ENCODE measurements at regions not wholly inside any gene's neighbourhood (a gene's known extent, or its start where the extent isn't known, plus 50 kb on each side); places are given as distances from the start of the nearest gene placed in this dataset.
A peak's percentile ranks its signal among the peaks of the same experiment; 100 is the strongest.

- no peak for DNase-seq
Observed at GRCh38 chr2:43031471-43032212, 194.8 kb downstream of the ZFP36L2 start.

DNA sequence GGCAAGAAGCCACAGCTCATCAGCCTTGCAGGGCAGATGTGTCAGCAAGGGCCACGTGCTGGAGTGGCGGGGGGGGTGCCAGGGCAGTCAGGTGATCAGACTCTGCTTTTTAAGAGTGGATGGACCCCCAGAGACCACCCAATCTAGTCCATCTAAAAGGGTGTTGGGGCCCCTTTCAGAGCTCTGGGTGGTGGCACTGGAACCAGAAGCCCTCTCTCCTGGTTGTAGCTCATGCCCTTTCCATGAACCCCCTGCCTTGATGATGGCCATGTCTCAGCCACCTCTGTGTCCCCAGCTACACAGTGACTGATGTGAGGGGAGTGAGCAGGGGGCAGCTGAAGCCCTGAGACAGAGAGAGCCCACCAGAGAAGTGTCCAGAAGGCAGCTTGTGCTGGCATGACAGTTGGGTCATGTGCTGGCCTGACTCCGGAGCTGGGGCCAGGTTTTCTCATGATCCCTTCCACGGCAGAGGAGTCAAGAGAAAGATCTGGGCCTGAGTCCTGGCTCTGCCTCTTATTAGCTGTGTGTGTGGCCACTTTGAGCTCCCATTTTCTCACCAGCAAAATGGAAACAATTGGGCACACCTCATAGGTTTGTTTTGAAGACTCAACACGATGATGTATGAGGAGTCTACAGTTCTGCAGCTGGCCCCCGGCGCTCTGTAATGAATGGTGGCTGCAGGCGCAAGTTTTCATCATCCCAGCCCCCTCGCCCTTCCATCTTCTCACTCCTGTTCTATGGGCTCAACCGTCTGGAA is 195.7 kb downstream of the ZFP36L2 start:
- DNase-seq: no peak

GRCh38 chr2:43029186-43029585 is 197.2 kb downstream of the ZFP36L2 start:
- DNase-seq: no peak

DNA sequence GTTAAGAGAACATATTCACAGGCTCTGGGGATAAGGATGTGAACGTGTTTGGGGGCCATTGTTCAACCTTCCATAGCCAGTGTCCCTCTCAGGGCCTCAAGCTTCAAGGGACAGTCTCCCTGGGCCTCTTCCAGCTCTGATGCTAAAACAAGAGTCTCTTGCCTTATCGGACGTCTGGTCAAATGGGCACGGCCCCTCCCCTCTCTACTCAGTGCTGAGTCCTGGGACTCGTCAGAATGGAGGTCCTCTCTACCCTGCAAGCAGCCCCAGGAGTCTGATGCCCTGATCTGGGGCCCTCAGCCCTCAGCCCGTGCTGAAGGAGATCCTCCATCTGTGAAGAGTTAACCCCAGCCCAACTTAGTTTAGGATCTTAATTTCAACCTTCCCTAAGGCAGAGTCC is 198.2 kb downstream of the ZFP36L2 start:
- DNase-seq: no peak

GRCh38 chr2:43027097-43027873 is 199.1 kb downstream of the ZFP36L2 start:
- DNase-seq: no peak

DNA sequence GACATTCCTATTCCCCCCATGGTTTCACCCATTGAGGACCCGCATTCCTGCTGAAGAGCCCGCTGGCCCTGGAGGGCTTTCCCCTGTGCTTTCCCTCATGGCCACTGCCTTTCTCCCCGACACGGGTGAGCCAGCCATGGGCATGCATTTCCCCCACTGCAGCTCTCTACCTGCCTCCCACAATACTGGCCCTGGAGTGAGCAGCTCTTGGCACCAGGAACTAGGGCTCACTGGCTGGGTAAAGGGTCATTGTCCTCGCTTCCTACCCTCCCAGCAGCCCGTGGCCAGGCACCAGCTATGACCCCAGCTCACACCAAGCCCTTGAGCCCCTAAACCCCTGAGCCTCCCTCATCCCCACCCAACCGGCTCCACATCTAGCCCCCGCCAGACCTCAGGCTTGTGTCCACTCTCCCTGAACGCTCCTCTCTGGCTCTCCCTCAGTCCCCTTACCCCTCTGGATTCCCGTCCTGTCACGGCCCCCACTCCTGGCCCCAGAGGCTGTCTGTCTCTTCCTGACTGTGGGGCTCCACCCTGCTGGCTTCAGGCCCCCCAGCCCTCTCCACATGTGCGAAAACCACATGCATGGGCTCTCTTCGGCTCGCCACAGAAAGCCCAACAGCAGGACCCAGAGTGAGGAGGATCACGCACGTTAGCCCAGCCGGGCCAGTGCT is 199.8 kb downstream of the ZFP36L2 start:
- no peak for DNase-seq

GRCh38 chr2:43025709-43026295 is 200.6 kb downstream of the ZFP36L2 start:
- DNase-seq: no peak

- peak; percentile 5 to 39 for DNase-seq
Observed at GRCh38 chr2:43024515-43025011, 201.8 kb downstream of the ZFP36L2 start.

GRCh38 chr2:43023791-43024514 is 202.5 kb downstream of the ZFP36L2 start:
- no peak for DNase-seq

GRCh38 chr2:43022896-43023295 is 203.5 kb downstream of the ZFP36L2 start:
- DNase-seq: no peak

GRCh38 chr2:43021791-43022509 is 204.5 kb downstream of the ZFP36L2 start:
- peak; percentile 27 to 29 for DNase-seq

DNA sequence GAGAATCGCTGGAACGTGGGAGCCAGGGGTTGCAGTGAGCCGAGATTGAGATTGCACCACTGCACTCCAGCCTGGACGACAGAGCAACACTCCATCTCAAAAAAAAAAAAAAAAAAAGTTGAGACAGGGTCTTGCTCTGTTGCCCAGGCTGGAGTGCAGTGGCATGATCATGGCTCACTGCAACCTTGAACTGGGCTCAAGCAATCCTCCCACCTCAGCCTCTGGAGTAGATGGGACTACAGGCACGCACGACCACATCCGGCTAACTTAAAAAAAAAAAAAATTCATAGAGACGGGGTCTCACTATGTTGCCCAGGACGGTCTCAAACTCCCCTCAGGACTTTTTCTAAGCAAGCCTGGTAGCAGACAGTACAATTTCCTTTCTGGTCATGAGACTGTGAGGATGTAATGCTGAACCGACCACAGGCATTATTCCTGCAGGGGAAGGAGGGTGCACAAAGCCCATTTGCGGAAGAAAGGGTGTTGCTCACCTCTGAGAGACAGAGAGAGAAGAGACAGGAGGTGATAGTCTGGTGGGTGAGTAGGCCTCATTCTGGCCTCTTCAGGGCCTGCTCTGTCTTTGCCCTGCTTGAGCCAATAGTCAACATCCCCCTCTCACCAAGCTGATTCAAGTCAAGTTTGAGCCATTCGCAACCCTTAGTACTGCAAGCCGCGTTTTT is 205.3 kb downstream of the ZFP36L2 start:
- DNase-seq: no peak

DNA sequence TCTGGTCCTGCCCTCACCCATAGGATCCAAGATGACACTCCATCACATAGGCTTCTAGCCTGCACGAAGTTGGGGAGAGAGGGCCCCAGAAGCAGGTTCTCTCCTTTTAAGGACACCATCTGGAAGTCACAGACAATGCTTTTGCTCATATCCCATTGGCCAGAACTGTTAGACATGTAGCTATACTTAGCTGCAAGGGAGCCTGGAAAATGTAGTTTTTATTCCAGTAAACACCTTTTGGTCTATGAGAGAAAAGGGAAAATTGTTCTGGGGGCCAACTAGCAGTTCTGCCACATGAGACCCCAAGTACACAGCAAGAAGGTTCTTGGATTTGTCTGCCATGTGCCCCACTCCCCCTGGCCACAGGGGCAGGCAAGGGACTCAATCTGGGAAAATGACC is 206.1 kb downstream of the ZFP36L2 start:
- DNase-seq: no peak

- no peak for DNase-seq
Observed at GRCh38 chr2:43019536-43020183, 206.7 kb downstream of the ZFP36L2 start.

DNA sequence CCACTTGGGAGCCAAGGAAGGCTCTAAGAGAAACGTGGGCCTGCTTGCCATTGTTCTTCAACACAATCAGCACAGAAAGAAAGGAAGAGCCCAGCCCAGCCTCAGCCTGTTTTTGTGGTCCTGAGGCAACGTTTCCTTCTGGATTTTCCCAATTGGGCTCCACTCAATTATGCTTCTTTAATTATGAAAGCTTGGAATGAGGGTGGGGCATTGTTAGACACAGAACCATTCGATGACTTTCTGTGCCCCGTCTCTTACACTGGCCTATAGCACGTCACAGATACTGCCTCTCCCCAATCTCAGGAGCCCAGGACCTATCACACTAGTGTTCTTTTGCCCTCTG is 207.4 kb downstream of the ZFP36L2 start:
- no peak for DNase-seq

- DNase-seq: peak; percentile 90 to 93
Observed at GRCh38 chr2:43018179-43019024, 208.0 kb downstream of the ZFP36L2 start.

DNA sequence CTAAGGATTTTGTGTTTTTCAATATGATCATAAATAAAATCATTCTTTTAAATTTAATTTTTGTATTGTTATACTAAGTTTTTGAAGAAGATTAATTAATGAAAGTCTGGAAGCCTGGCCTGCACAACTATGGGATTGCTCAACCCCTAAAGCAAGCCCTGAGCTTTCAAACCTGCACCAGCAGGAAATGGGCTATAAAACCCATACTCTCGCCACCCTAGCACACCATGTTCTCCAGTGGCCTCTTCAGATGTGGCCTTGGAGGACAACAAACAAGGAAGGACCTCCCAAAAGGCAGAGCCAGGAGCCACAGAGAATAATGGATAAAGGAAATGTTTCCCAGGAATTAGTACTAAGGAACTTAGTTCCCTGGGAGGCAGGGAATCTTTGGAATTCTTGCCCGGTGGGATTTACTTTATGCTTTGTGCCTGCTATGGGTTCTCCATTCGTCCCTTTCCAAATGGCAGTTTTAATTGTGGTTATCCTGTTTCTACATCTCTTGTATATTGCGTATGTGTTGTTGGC is 212.5 kb downstream of the ZFP36L2 start:
- peak; percentile 47 to 63 for DNase-seq

- no peak for DNase-seq
Observed at GRCh38 chr2:43012966-43013365, 213.4 kb downstream of the ZFP36L2 start.

GRCh38 chr2:43011158-43011491 is 215.3 kb downstream of the ZFP36L2 start:
- no peak for DNase-seq
